Activated CD8-positive, alpha-beta T cell treated with anti-CD3 and anti-CD28 coated beads for 36 hours (primary cell): ENCODE measurements at regions not wholly inside any gene's neighbourhood (a gene's known extent, or its start where the extent isn't known, plus 50 kb on each side); places are given as distances from the start of the nearest gene placed in this dataset.

Source experiments
- ATAC-seq: fragments of 200-7000 bp; cut with Tn5 transposase; one replicate; pipeline ENCODE4 v1.10.0; 2021; ENCODE audit warnings: mild to moderate bottlenecking, moderate library complexity
- CTCF ChIA-PET: fragments of 350-600 bp; sonication (Branson Sonifier 250); formaldehyde crosslinking; loops from one replicate; lab custom pipeline; 2021; ENCODE audit warnings: antibody characterized with exemption; lab: Charles Lee
- POLR2A ChIA-PET: fragments of 350-600 bp; sonication (Branson Sonifier 250); formaldehyde crosslinking; loops from one replicate; lab custom pipeline; 2021; ENCODE audit warnings: antibody characterized with exemption; lab: Charles Lee
- DNase-seq: peaks from one replicate; pipeline ENCODE4 v3.0.0-alpha.2; 2020
- H3K27ac Mint-ChIP-seq: one replicate; pipeline ENCODE4 v1.8.0; 2021; ENCODE audit warnings: mild to moderate bottlenecking, mixed read lengths
- H3K27me3 Mint-ChIP-seq: one replicate; pipeline ENCODE4 v1.8.0; 2021; ENCODE audit warnings: mixed read lengths
- H3K36me3 Mint-ChIP-seq: one replicate; pipeline ENCODE4 v1.8.0; 2021; ENCODE audit warnings: low read depth, mixed read lengths
- H3K4me1 Mint-ChIP-seq: one replicate; pipeline ENCODE4 v1.8.0; 2021; ENCODE audit warnings: low read depth, mixed read lengths
- H3K4me3 Mint-ChIP-seq: one replicate; pipeline ENCODE4 v1.8.0; 2021; ENCODE audit warnings: mild to moderate bottlenecking, moderate library complexity, mixed read lengths
- H3K9me3 Mint-ChIP-seq: one replicate; pipeline ENCODE4 v1.8.0; 2021; ENCODE audit warnings: mixed read lengths
- CTCF ChIP-seq: fragments of 200-600 bp; IDR thresholded peaks from one replicate; pipeline ENCODE4 v1.8.0; 2022; ENCODE audit warnings: antibody characterized with exemption, mild to moderate bottlenecking
- intact Hi-C: fragments of 100-400 bp; cut with micrococcal nuclease; formaldehyde crosslinking; loops from one replicate; pipeline ENCODE4 v1.10.0; 2022

GRCh38 chr15:91611561-91612323 is 241.8 kb upstream of the SLCO3A1 start:
- CTCF ChIA-PET = no interaction called here
- DNase-seq = no peak
- H3K9me3 Mint-ChIP-seq = no peaks in the 10 kb centered on the region

GRCh38 chr15:91620229-91620628 is 233.3 kb upstream of the SLCO3A1 start:
- H3K4me1 Mint-ChIP-seq = no peaks in the 10 kb centered on the region
- no peak for TF ChIP-seq CTCF
- no peak overlapping the region for H3K27ac Mint-ChIP-seq
- intact Hi-C loops = no loop called here
- no peaks in the 10 kb centered on the region for H3K36me3 Mint-ChIP-seq
- DNase-seq (no peak), ATAC-seq (no peak)
- H3K4me3 Mint-ChIP-seq = no peak overlapping the region
- ChIA-PET CTCF (interaction anchor here (1.1 to 1.4 kb wide), 2 partner anchors 86 to 317 kb away, joined by 4 to 5 read pairs; no protein-coding TSS in a partner anchor), POLR2A (no interaction called here)
- peaks cover 3% of the 10 kb centered on the region for H3K9me3 Mint-ChIP-seq
- peaks cover 5% of the 10 kb centered on the region for H3K27me3 Mint-ChIP-seq

More at GRCh38 chr15:91611561-91612323, 241.8 kb upstream of the SLCO3A1 start:
- POLR2A ChIA-PET = no interaction called here
- H3K27ac Mint-ChIP-seq = no peak overlapping the region
- H3K27me3 Mint-ChIP-seq = peaks cover 8% of the 10 kb centered on the region
- H3K4me3 Mint-ChIP-seq = no peak overlapping the region
- intact Hi-C loops = no loop called here
- no peak for ATAC-seq
- no peaks in the 10 kb centered on the region for H3K4me1 Mint-ChIP-seq
- H3K36me3 Mint-ChIP-seq = no peaks in the 10 kb centered on the region
- TF ChIP-seq CTCF = no peak

GRCh38 chr15:91622235-91622634 is 231.3 kb upstream of the SLCO3A1 start:
- no peaks in the 10 kb centered on the region for H3K4me1 Mint-ChIP-seq
- no peak for TF ChIP-seq CTCF
- CTCF ChIA-PET = no interaction called here
- intact Hi-C loops = no loop called here
- H3K27me3 Mint-ChIP-seq = peaks cover 3% of the 10 kb centered on the region
- H3K9me3 Mint-ChIP-seq = peaks cover 3% of the 10 kb centered on the region
- no peak overlapping the region for H3K4me3 Mint-ChIP-seq
- ATAC-seq (no peak), DNase-seq (no peak)
- no peaks in the 10 kb centered on the region for H3K36me3 Mint-ChIP-seq
- H3K27ac Mint-ChIP-seq = no peak overlapping the region
- POLR2A ChIA-PET = no interaction called here

GRCh38 chr15:91622711-91623342 is 230.7 kb upstream of the SLCO3A1 start:
- ChIA-PET POLR2A (no interaction called here), CTCF (no interaction called here)
- Mint-ChIP-seq H3K9me3 (peaks cover 3% of the 10 kb centered on the region), H3K4me1 (no peaks in the 10 kb centered on the region), H3K27ac (no peak overlapping the region), H3K36me3 (no peaks in the 10 kb centered on the region), H3K27me3 (peaks cover 3% of the 10 kb centered on the region), H3K4me3 (no peak overlapping the region)
- intact Hi-C loops = no loop called here
- no peak for ATAC-seq
- no peak for DNase-seq
- TF ChIP-seq CTCF = no peak

GRCh38 chr15:91624353-91624968 is 229.0 kb upstream of the SLCO3A1 start:
- ChIA-PET CTCF (interaction anchor here (0.8 kb wide), 1 partner anchor 15 kb away, joined by 3 read pairs; no protein-coding TSS in a partner anchor), POLR2A (no interaction called here)
- no peak for TF ChIP-seq CTCF
- peaks cover 3% of the 10 kb centered on the region for H3K9me3 Mint-ChIP-seq
- H3K4me1 Mint-ChIP-seq = no peaks in the 10 kb centered on the region
- no peak overlapping the region for H3K27ac Mint-ChIP-seq
- no peaks in the 10 kb centered on the region for H3K36me3 Mint-ChIP-seq
- intact Hi-C loops = no loop called here
- DNase-seq (no peak), ATAC-seq (no peak)
- peaks cover 1% of the 10 kb centered on the region for H3K27me3 Mint-ChIP-seq
- no peak overlapping the region for H3K4me3 Mint-ChIP-seq
